Epithelial cell of prostate (primary cell): ENCODE measurements at regions not wholly inside any gene's neighbourhood (a gene's known extent, or its start where the extent isn't known, plus 50 kb on each side); places are given as distances from the start of the nearest gene placed in this dataset.
A peak's percentile ranks its signal among the peaks of the same experiment; 100 is the strongest.

ENCODE experiments used
- DNase-seq: peaks from one replicate; pipeline ENCODE4 v3.0.0-alpha.2; 2011; ENCODE audit warnings: low read depth, low spot score
- H3K27ac ChIP-seq: fragments of 450-650 bp; 2 replicates; pipeline ENCODE4 v1.5.1; 2017; ENCODE audit warnings: mild to moderate bottlenecking

- peak; percentile 66 for DNase-seq
- H3K27ac ChIP-seq, result peak overlapping the region; percentile 76
Measured at GRCh38 chr1:177849130-177849529, 120.7 kb downstream of the SEC16B start.

DNA sequence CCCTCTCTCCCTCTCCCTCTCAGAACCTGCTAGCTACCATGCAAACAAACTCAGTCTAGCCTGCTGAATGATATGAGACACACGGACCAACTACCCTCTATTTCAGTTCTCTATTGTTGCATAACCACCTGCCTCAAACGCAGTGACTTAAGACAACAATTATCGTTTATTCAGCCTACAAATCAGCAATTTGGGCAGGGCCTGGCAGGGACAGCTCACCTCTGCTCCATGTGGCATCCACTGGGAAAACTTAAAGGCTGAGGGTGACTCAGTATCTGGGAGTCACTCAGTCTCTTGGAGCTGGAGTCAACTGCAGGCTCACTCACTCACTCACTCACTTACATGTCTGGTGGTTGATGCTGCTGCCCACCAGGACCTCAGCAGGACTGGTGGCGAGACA lies 121.3 kb downstream of the SEC16B start:
- DNase-seq, result peak; percentile 40
- peak overlapping the region; percentile 76 for H3K27ac ChIP-seq

DNA sequence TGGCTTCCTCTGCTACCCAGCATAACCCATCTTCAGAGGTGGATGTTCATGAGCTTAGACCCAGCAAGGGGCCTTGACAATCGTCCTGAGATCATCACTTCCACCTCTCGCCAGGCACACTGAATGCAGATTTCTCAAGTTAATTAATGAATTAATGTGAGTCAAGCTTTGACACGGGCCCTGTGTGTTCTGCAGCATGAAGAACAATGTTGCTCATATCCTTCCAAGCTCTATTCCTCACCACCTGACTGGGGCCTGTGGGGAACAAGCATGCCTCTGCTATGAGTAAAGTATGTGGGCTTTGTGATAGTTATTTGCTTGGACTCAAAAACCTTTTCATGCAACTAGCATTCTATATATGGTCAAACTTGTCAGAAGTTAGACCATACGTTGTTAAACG lies 122.0 kb downstream of the SEC16B start:
- DNase-seq, result peak; percentile 81
- H3K27ac ChIP-seq, result peak overlapping the region; percentile 76

DNA sequence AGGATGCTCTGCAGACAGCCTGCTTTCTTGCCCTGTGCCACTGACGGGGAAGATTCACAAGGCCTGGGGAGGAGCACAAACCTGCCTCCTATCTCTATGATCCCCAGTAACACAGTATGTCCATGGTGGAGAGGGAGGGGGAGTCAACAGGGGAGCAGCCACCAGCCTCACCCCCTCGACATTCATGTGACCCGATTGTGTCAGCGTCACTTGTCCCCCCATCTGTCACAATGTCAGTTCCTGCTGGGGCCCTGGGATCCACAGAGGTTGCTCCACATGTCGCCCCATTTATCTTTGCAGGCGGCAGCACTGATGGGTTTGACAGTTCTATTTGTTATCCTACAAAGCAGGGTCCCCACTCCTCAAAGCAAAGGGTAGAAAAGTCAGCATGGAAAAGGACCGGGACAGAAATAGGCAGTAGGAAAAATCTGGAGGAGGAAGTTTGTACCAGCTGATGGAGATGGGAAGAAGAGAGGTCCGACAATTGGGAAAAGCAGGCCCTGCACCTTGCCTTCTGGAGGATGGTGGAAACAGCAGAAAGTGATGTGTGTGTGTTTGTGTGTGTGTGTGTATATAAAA lies 130.9 kb downstream of the SEC16B start:
- DNase-seq, result no peak
- no peak overlapping the region for H3K27ac ChIP-seq

- no peak overlapping the region for H3K27ac ChIP-seq
- no peak for DNase-seq
Measured at GRCh38 chr1:177833631-177834030, 136.2 kb downstream of the SEC16B start.

- no peak overlapping the region for H3K27ac ChIP-seq
- no peak for DNase-seq
Measured at GRCh38 chr1:177830531-177831135, 139.2 kb downstream of the SEC16B start.

DNA sequence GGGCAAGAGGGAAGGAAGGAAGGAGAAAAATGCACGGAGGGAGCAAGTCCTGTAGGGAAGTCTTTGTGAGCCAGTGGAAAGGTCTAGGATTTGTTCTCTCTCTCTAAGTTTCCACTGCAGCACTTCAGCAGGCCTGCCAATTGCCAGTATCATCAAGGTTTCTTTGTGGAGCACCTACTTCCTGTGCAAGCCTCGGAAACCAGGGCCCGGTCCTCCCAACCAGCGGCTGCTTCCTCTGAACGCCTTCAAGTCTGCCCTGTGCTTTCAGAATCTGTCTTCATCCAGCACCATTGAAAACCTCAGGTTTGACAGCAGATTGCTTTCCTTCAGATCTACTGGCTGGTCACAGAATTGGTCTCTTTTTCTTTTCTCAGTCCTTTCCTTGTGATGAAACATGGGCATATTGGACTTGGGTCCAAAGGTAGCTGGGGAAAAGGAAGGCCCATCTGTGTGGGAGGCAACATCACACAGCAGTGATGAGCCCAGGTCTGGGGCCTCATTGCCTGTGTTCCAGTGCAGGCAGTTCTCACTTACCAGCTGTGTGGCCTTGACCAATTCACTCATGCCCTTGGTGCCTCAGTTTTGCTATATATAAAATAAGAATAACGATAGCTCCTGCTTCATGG lies 144.5 kb downstream of the SEC16B start:
- no peak overlapping the region for H3K27ac ChIP-seq
- DNase-seq, result no peak

DNA sequence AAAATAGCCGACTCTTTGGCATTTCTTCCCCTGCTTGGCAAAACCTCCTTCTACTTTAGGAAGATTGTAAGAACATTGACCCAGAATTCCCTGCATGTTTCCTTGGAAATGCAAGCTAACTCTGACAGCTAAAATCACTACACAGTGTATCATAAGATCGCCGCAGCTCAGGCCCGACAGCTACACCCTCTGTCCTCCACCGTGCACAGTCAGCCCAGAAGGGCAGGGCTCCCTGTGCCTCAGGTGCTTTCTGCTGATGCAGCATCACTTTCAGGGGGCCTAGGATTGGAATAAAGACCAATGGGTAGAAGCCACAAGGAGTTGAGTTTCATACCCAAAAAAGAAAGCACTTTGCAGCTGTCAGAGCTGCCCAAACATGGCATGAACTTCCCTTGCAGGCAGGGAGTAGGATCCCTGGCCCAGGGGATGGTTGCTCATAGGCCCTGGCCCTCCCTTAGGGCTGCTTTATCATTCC lies 145.3 kb downstream of the SEC16B start:
- DNase-seq, result no peak
- no peak overlapping the region for H3K27ac ChIP-seq

DNA sequence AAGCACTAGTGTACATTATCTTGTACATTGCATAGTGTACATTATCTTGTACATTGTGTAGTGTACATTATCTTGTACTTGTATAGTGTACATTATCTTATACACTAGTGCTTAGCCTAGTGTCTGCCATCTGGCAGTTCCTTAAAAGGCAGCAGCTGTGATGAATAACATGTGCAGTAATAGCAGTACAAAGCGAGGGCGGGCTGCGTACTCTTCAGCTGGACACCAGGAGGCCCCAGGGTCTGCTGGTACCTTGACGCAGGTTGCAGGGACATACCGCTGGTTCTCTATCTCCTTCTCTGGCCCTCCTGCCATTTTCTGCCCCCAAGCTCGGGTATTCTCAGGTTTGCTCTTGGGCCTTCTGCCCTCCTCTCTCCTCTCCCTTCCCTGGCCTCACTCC lies 149.6 kb downstream of the SEC16B start:
- DNase-seq, result no peak
- H3K27ac ChIP-seq, result no peak overlapping the region

- DNase-seq, result no peak
- H3K27ac ChIP-seq, result no peak overlapping the region
Measured at GRCh38 chr1:177817937-177818875, 151.7 kb downstream of the SEC16B start.

- no peak for DNase-seq
- H3K27ac ChIP-seq, result no peak overlapping the region
Measured at GRCh38 chr1:177812650-177813049, 157.2 kb downstream of the SEC16B start.

DNA sequence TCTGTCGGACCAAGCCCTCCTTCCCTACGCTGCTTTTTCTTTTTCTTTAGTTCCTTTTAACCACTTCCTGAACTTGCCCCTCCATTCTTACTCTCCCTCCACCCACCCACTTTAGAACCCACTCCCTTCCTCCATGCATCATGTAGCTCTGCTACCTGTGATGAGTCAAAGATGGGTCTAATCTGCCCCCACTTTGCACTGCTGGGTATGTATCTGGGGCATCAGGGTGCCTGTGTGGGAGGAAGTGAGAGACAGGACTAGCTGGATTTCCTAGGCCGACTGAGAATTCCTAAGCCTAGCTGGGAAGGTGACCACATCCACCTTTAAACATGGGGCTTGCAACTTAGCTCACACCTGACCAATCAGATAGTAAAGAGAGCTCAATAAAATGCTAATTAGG lies 157.7 kb downstream of the SEC16B start:
- DNase-seq, result no peak
- H3K27ac ChIP-seq, result no peak overlapping the region

GRCh38 chr1:177811429-177811828 lies 158.4 kb downstream of the SEC16B start:
- no peak overlapping the region for H3K27ac ChIP-seq
- DNase-seq, result no peak

- no peak overlapping the region for H3K27ac ChIP-seq
- no peak for DNase-seq
Measured at GRCh38 chr1:177809819-177810218, 160.0 kb downstream of the SEC16B start.

DNA sequence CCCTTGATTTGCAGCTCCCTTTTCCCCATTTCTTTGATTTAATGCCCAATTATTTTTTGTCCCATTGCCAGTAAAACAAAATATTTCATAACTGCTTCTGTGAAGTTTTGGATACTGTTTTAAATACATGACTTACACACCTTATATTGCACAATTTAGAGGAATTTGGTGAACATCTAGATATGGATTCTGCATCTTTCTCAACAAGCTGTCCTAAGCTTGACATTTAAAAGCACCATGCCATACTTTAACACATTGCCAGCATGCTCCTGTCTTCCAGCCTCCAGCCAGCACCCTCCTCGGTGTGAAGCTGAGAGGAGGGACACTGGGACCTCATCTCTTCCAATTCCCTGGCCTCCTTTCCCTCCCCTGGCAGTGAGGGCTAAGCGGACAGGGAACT lies 167.6 kb downstream of the SEC16B start:
- H3K27ac ChIP-seq, result no peak overlapping the region
- DNase-seq, result no peak

DNA sequence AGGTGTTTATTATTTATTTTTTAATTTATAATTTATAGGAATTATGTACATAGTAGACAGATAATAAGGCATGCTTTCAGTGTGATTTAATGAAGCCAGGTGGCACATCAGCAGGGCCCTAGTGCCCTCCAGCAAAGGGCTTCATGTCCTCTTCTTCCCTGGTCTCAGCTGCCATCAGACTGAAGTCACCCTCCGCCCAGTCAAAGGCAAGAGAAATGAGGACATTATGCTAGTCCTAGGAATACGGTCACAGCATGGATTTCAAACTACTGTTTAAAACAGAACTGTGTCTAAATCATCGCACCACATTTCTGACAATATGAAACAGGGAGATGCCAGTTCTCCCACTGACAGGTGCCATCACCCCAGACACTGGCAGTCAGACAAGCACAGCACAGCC lies 168.1 kb downstream of the SEC16B start:
- DNase-seq, result no peak
- H3K27ac ChIP-seq, result no peak overlapping the region

- peak; percentile 46 for DNase-seq
- peak overlapping the region; percentile 20 for H3K27ac ChIP-seq
Measured at GRCh38 chr1:177800400-177801088, 169.3 kb downstream of the SEC16B start.

DNA sequence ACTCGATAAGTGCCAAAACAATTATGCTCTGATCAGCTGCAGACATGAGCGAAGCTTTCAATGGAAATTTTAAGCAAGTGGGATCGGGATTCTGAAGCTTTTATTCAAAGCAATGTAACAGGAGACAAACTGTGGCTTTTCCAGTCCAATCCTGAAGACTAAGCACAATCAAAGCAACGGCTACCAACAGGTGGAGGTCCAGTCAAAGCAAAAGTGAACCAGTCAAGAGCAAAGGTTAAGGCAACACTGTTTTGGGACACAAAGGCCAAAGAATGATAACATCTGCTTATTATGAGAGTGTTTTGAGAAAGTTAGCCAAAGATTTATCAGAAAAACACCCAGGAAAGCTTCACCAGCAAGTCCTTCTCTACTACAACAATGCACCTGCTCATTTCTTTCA lies 170.1 kb downstream of the SEC16B start:
- no peak for DNase-seq

GRCh38 chr1:177798614-177799013 lies 171.2 kb downstream of the SEC16B start:
- no peak for DNase-seq
- no peak overlapping the region for H3K27ac ChIP-seq

More for the DNA sequence above, 170.1 kb downstream of the SEC16B start:
- no peak overlapping the region for H3K27ac ChIP-seq

GRCh38 chr1:177796561-177796960 lies 173.3 kb downstream of the SEC16B start:
- DNase-seq, result no peak
- H3K27ac ChIP-seq, result no peak overlapping the region
